Esophagus squamous epithelium (tissue), 5 donors: ENCODE measurements at regions not wholly inside any gene's neighbourhood (a gene's known extent, or its start where the extent isn't known, plus 50 kb on each side); places are given as distances from the start of the nearest gene placed in this dataset.

Experiments used
- DNase-seq: peaks from one replicate; lab custom pipeline; 2025; lab: John Stamatoyannopoulos, UW
- H3K27ac ChIP-seq, 4 donors: fragments of 200-600 bp; sonication (generic); one replicate each; pipeline ENCODE4 v1.5.1; 2016 to 2019; ENCODE audit warnings: mild to moderate bottlenecking in 1 of 4
- H3K27me3 ChIP-seq, 4 donors: fragments of 200-600 bp; sonication (generic); 1 replicate in 3 of 4; 2 replicates in 1 of 4; pipeline versions ENCODE4 v1.5.1 to v1.6.0; 2017 to 2021; ENCODE audit warnings: antibody characterized with exemption in 1 of 4
- H3K36me3 ChIP-seq, 3 donors: fragments of 200-600 bp; sonication (generic); one replicate each; pipeline ENCODE4 v1.5.1; 2016 to 2019
- H3K4me1 ChIP-seq, 3 donors: fragments of 200-600 bp; sonication (generic); one replicate each; pipeline ENCODE4 v1.5.1; 2017 to 2019
- H3K4me3 ChIP-seq, 4 donors: fragments of 200-600 bp; sonication (generic); 1 replicate in 3 of 4; 2 replicates in 1 of 4; pipeline ENCODE4 v1.5.1; 2016 to 2019; ENCODE audit warnings: mild to moderate bottlenecking in 2 of 4, moderate library complexity in 1 of 4
- H3K9me3 ChIP-seq, 3 donors: fragments of 200-600 bp; sonication (generic); one replicate each; pipeline ENCODE4 v1.5.1; 2016 to 2019
- CTCF ChIP-seq, 6 experiments: fragments of 450-650 bp in 4 of 6; fragments of 200-600 bp in 2 of 6; sonication (generic) in 2 of 6; IDR thresholded peaks; one replicate each; pipeline ENCODE4 v1.5.1; 2016 to 2019; ENCODE audit warnings: antibody characterized with exemption in 6 of 6, mild to moderate bottlenecking in 4 of 6, moderate library complexity in 4 of 6
- POLR2A ChIP-seq, 4 donors: fragments of 450-650 bp; IDR thresholded peaks; one replicate each; pipeline ENCODE4 v1.6.1; 2017; ENCODE audit warnings: antibody characterized with exemption in 4 of 4, mild to moderate bottlenecking in 4 of 4, moderate library complexity in 3 of 4
- WGBS, 2 donors: methylation state at CpG; one replicate each; pipeline ENCODE4 v1.1.5; 2018; 5-methylcytosine and 5-hydroxymethylcytosine counted together
- intact Hi-C: fragments of 100-400 bp; cut with DNase I; formaldehyde crosslinking; loops from one replicate; pipeline ENCODE4 v1.15.0; 2022
- donor health status: DM: yes; HTN: yes; CAD: no.

- Histone ChIP-seq H3K4me1 (no peaks in the 10 kb centered on the region), H3K4me3 (no peak overlapping the region), H3K27ac (no peak overlapping the region), H3K9me3 (no peaks in the 10 kb centered on the region), H3K36me3 (no peaks in the 10 kb centered on the region), H3K27me3 (no peaks in the 10 kb centered on the region)
- no peak for DNase-seq
- intact Hi-C loops = no loop called here
- TF ChIP-seq CTCF (IDR thresholded peaks at IDR 0.05) (no peak), POLR2A (IDR thresholded peaks at IDR 0.05) (no peak)
- 60 to 85% methylated on average over 4 of the region's 4 CpGs for WGBS, 2 donors
These were observed 395.7 kb downstream of the CDC14C start for GRCh38 chr7:49320083-49320482.

GRCh38 chr7:49321843-49322242, 397.5 kb downstream of the CDC14C start:
- Histone ChIP-seq H3K4me1 (no peaks in the 10 kb centered on the region), H3K36me3 (no peaks in the 10 kb centered on the region), H3K9me3 (no peaks in the 10 kb centered on the region), H3K27ac (no peak overlapping the region), H3K4me3 (no peak overlapping the region), H3K27me3 (no peaks in the 10 kb centered on the region)
- DNase-seq = no peak
- intact Hi-C loops = no loop called here
- 46 to 67% methylated on average over 1 of the region's 1 CpG for WGBS, 2 donors
- TF ChIP-seq POLR2A (IDR thresholded peaks at IDR 0.05) = no peak
- no peak for TF ChIP-seq CTCF (IDR thresholded peaks at IDR 0.05)

GRCh38 chr7:49322476-49322875, 398.1 kb downstream of the CDC14C start:
- H3K27ac ChIP-seq = no peak overlapping the region
- H3K9me3 ChIP-seq = no peaks in the 10 kb centered on the region
- no peaks in the 10 kb centered on the region for H3K27me3 ChIP-seq
- no peaks in the 10 kb centered on the region for H3K36me3 ChIP-seq
- H3K4me1 ChIP-seq = no peaks in the 10 kb centered on the region
- H3K4me3 ChIP-seq = no peak overlapping the region
- intact Hi-C loops = no loop called here
- DNase-seq = no peak
- TF ChIP-seq CTCF (IDR thresholded peaks at IDR 0.05) (no peak), POLR2A (IDR thresholded peaks at IDR 0.05) (no peak)

GRCh38 chr7:49324040-49324439, 399.7 kb downstream of the CDC14C start:
- no peaks in the 10 kb centered on the region for H3K4me1 ChIP-seq
- intact Hi-C loops = no loop called here
- no peak for TF ChIP-seq CTCF (IDR thresholded peaks at IDR 0.05)
- TF ChIP-seq POLR2A (IDR thresholded peaks at IDR 0.05) = no peak
- H3K9me3 ChIP-seq = no peaks in the 10 kb centered on the region
- no peak overlapping the region for H3K27ac ChIP-seq
- no peaks in the 10 kb centered on the region for H3K36me3 ChIP-seq
- no peaks in the 10 kb centered on the region for H3K27me3 ChIP-seq
- DNase-seq = no peak
- H3K4me3 ChIP-seq = no peak overlapping the region
- 76 to 85% methylated on average over 3 of the region's 3 CpGs for WGBS, 2 donors

GRCh38 chr7:49324707-49325106, 400.4 kb downstream of the CDC14C start:
- no peak for DNase-seq
- 71 to 78% methylated on average over 1 of the region's 1 CpG for WGBS, 2 donors

More at GRCh38 chr7:49324707-49325106, 400.4 kb downstream of the CDC14C start:
- Histone ChIP-seq H3K4me1 (no peaks in the 10 kb centered on the region), H3K27me3 (no peaks in the 10 kb centered on the region), H3K36me3 (no peaks in the 10 kb centered on the region), H3K4me3 (no peak overlapping the region), H3K9me3 (no peaks in the 10 kb centered on the region), H3K27ac (no peak overlapping the region)
- intact Hi-C loops = no loop called here
- TF ChIP-seq CTCF (IDR thresholded peaks at IDR 0.05) = peak in 1 of 6 experiments; percentile 48
- no peak for TF ChIP-seq POLR2A (IDR thresholded peaks at IDR 0.05)
